ENCODE measurements at regions not wholly inside any gene's neighbourhood (a gene's known extent, or its start where the extent isn't known, plus 50 kb on each side); places are given as distances from the start of the nearest gene placed in this dataset.

DNA sequence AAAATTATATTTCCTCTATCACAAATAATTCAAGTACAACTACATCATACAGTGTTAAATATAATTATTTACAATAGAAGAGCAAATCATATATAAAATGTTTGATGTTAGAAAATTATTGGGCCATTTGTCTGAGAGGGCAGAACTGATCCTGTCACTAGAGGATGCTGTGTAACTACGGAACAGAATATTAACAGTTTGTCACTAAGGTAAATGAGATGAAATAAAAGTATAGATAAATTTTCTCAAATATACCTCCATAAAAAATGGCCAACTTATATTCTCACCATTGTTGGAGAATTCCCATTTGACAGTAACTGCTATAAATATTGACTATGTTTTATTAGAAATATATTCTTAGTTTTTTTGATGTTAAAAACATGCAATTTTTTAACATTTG is 1067.4 kb upstream of the DDX18 start:
- no peak for DNase-seq (ENCODE audit: low spot score, unreplicated experiment)
- H3K27ac Mint-ChIP-seq, result no peak overlapping the region
- no peaks in the 10 kb centered on the region for H3K36me3 Mint-ChIP-seq (ENCODE audit: insufficient read depth)
- no peak overlapping the region for H3K4me3 Mint-ChIP-seq (ENCODE audit: low read depth)
- H3K4me1 Mint-ChIP-seq (ENCODE audit: low read depth), result no peaks in the 10 kb centered on the region
- H3K27me3 Mint-ChIP-seq, result no peaks in the 10 kb centered on the region
- no peaks in the 10 kb centered on the region for H3K9me3 Mint-ChIP-seq (ENCODE audit: low read depth)
- TF ChIP-seq, protein P1, sequence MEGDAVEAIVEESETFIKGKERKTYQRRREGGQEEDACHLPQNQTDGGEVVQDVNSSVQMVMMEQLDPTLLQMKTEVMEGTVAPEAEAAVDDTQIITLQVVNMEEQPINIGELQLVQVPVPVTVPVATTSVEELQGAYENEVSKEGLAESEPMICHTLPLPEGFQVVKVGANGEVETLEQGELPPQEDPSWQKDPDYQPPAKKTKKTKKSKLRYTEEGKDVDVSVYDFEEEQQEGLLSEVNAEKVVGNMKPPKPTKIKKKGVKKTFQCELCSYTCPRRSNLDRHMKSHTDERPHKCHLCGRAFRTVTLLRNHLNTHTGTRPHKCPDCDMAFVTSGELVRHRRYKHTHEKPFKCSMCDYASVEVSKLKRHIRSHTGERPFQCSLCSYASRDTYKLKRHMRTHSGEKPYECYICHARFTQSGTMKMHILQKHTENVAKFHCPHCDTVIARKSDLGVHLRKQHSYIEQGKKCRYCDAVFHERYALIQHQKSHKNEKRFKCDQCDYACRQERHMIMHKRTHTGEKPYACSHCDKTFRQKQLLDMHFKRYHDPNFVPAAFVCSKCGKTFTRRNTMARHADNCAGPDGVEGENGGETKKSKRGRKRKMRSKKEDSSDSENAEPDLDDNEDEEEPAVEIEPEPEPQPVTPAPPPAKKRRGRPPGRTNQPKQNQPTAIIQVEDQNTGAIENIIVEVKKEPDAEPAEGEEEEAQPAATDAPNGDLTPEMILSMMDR (IDR thresholded peaks at IDR 0.05; ENCODE audit: unreplicated experiment), result peak; percentile 42

DNA sequence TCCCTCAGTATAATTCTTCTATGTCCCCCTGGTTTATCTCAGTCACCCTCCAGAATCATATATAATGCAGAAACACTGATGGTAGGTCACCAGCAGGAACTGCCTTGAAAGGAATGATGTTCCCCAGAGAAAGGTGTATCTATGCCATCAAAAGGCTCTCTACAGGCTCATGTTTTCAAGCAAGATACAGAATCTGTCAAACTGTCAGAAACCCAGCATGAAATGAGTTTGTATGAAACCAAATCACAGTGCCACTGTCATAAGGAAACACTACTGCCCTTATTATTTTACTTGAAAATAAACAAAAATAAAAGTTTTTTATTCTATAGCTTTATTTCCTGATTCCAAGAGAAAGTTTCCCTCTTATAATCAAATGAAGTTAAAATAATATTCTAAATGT is 1064.5 kb upstream of the DDX18 start:
- H3K27me3 Mint-ChIP-seq, result no peaks in the 10 kb centered on the region
- DNase-seq (ENCODE audit: low spot score, unreplicated experiment), result no peak
- TF ChIP-seq, protein P1 (IDR thresholded peaks at IDR 0.05; ENCODE audit: unreplicated experiment), result no peak
- H3K4me1 Mint-ChIP-seq (ENCODE audit: low read depth), result no peaks in the 10 kb centered on the region
- H3K27ac Mint-ChIP-seq, result no peak overlapping the region
- no peaks in the 10 kb centered on the region for H3K9me3 Mint-ChIP-seq (ENCODE audit: low read depth)
- no peak overlapping the region for H3K4me3 Mint-ChIP-seq (ENCODE audit: low read depth)
- no peaks in the 10 kb centered on the region for H3K36me3 Mint-ChIP-seq (ENCODE audit: insufficient read depth)

DNA sequence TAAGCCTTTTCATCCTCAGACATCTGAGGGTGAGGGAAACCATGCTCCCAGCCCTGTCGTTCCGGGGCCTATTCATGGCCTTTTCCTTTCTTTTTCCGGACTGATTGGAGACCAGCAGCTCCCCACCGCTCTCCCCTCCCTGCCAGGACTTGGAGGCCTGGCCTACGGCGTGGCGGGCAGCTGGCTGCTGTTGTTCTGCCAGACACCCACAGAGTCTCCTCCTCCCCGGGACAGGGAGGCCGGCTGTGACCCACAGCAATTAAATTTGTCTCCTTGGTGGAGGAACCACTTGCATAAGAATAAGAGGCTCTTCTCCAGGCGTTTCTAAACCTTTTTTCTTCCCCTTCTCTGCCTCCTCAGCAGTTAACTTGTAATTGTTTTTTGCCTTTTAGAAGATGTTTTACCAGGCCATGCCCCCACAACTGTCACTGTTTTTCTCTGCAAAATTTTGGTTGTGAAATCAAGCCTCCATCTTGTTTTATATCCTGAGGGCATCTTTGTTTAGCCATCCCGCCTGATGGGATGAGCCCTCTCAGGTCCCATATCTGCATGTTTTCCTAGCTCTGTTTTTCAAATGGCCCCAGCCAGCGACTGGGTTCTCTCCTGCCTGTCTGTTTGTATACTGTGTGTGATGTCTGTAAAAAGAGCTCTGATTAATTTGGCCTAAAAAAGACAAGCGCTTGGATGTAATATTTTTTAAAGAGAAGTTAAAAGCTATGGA is 1060.0 kb upstream of the DDX18 start:
- DNase-seq (ENCODE audit: low spot score, unreplicated experiment), result no peak
- no peaks in the 10 kb centered on the region for H3K9me3 Mint-ChIP-seq (ENCODE audit: low read depth)
- TF ChIP-seq, protein P1 (IDR thresholded peaks at IDR 0.05; ENCODE audit: unreplicated experiment), result no peak
- H3K36me3 Mint-ChIP-seq (ENCODE audit: insufficient read depth), result no peaks in the 10 kb centered on the region
- H3K4me1 Mint-ChIP-seq (ENCODE audit: low read depth), result peaks cover 4% of the 10 kb centered on the region
- no peak overlapping the region for H3K4me3 Mint-ChIP-seq (ENCODE audit: low read depth)
- no peaks in the 10 kb centered on the region for H3K27me3 Mint-ChIP-seq
- H3K27ac Mint-ChIP-seq, result no peak overlapping the region

DNA sequence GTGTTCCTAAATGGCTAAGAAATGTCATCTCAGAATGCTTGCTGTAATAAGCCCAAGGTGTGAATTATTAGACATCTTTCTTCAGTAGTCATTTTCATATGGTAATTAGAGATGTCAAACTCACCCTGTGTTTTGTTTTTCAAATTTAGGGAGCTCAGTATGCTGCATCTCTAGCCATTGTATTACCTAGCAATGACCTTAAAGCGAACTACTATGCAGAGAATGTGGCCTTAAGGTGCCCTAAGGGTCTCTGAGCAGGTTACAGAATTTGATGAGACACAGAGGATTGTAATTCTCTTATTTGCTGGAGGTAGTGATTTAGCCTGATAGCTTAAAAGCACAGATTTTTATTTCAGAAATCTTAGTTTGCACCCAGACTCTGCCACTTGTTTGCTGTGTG is 1052.6 kb upstream of the DDX18 start:
- Mint-ChIP-seq H3K36me3 (ENCODE audit: insufficient read depth) (no peaks in the 10 kb centered on the region), H3K27ac (no peak overlapping the region), H3K9me3 (ENCODE audit: low read depth) (no peaks in the 10 kb centered on the region), H3K4me3 (ENCODE audit: low read depth) (no peak overlapping the region), H3K27me3 (no peaks in the 10 kb centered on the region), H3K4me1 (ENCODE audit: low read depth) (peaks cover under 1% of the 10 kb centered on the region)
- TF ChIP-seq, protein P1 (IDR thresholded peaks at IDR 0.05; ENCODE audit: unreplicated experiment), result no peak
- DNase-seq (ENCODE audit: low spot score, unreplicated experiment), result no peak

DNA sequence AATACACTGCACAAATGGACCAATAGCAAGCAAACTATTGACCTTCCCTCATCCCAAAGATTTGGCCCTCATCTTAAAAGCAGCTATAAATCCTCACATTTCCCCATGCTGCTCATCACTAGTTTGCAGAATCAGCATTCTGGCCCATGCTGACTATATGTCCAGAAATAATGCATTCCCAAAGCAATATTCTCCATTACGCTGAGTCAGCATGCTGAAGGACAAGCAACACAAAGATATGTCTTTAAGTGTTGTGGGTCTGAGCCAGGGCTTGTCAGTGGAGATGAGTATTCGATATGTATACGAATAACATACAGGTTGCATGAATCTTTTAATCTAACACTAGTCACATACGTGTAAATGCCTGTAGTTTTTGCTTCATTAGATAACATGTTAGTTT is 1045.0 kb upstream of the DDX18 start:
- no peaks in the 10 kb centered on the region for H3K9me3 Mint-ChIP-seq (ENCODE audit: low read depth)
- no peak for DNase-seq (ENCODE audit: low spot score, unreplicated experiment)
- no peaks in the 10 kb centered on the region for H3K27me3 Mint-ChIP-seq
- H3K4me1 Mint-ChIP-seq (ENCODE audit: low read depth), result no peaks in the 10 kb centered on the region
- TF ChIP-seq, protein P1 (IDR thresholded peaks at IDR 0.05; ENCODE audit: unreplicated experiment), result no peak
- H3K36me3 Mint-ChIP-seq (ENCODE audit: insufficient read depth), result no peaks in the 10 kb centered on the region
- H3K4me3 Mint-ChIP-seq (ENCODE audit: low read depth), result no peak overlapping the region
- H3K27ac Mint-ChIP-seq, result no peak overlapping the region
